Adipocyte (in vitro differentiated cells): ENCODE measurements at regions not wholly inside any gene's neighbourhood (a gene's known extent, or its start where the extent isn't known, plus 50 kb on each side); places are given as distances from the start of the nearest gene placed in this dataset.

ENCODE experiments used
- DNase-seq: peaks from one replicate; pipeline ENCODE4 v3.0.0-alpha.2; 2015; ENCODE audit warnings: low read depth
- H3K27me3 ChIP-seq: replicated peaks from 2 replicates; pipeline ENCODE4 v1.7.0; 2013; ENCODE audit warnings: mild to moderate bottlenecking, low read length, moderate library complexity; ENCODE audit not compliant: control insufficient read depth, insufficient read depth
- H3K36me3 ChIP-seq: 2 replicates; pipeline ENCODE4 v1.7.0; 2013; ENCODE audit warnings: low read length, mild to moderate bottlenecking, moderate library complexity; ENCODE audit not compliant: control insufficient read depth, insufficient read depth, severe bottlenecking
- H3K4me1 ChIP-seq: 2 replicates; pipeline ENCODE4 v1.7.0; 2013; ENCODE audit warnings: mild to moderate bottlenecking, low read length, moderate library complexity; ENCODE audit not compliant: control insufficient read depth, insufficient read depth
- H3K4me3 ChIP-seq: 2 replicates; pipeline ENCODE4 v1.7.0; 2013; ENCODE audit warnings: mild to moderate bottlenecking, low read length, moderate library complexity
- H3K9ac ChIP-seq: 2 replicates; pipeline ENCODE4 v1.7.0; 2013; ENCODE audit warnings: mild to moderate bottlenecking, low read length, moderate library complexity
- H3K9me3 ChIP-seq: 2 replicates; pipeline ENCODE4 v1.7.0; 2013; ENCODE audit warnings: mild to moderate bottlenecking, low read length, moderate library complexity; ENCODE audit not compliant: control insufficient read depth

DNA sequence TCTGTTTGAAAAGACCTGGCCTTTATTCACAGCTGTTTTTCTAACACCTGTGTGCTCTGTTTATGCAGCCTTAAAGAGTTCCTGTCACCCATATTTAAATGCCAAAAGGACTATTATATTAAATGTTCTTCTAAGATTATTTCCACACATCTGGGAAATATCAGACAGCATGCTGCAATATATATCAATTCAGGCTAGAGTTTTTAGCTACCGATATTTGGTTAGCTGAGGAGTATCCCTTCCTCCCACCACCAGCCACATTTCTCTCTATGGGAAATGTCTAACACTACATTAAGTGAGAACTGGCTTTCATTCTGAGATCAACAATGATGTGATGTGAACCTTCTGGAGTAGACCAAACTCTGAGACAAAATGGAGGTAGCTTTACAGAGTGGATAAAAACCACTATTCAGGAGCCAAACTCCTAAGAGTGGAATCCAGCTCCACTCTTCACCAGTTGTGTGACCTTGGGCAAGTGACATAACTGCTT lies 509.2 kb downstream of the ZNF608 start:
- Histone ChIP-seq H3K4me3 (no peak overlapping the region), H3K9me3 (peaks cover 9% of the 10 kb centered on the region), H3K36me3 (no peaks in the 10 kb centered on the region), H3K27me3 (no peaks in the 10 kb centered on the region), H3K9ac (no peak overlapping the region), H3K4me1 (no peaks in the 10 kb centered on the region)
- no peak for DNase-seq

- DNase-seq, result no peak
- no peaks in the 10 kb centered on the region for H3K36me3 ChIP-seq
- no peak overlapping the region for H3K9ac ChIP-seq
- no peaks in the 10 kb centered on the region for H3K4me1 ChIP-seq
- peaks cover 9% of the 10 kb centered on the region for H3K9me3 ChIP-seq
- no peaks in the 10 kb centered on the region for H3K27me3 ChIP-seq
- no peak overlapping the region for H3K4me3 ChIP-seq
Measured at GRCh38 chr5:124236361-124237205, 509.9 kb downstream of the ZNF608 start.

DNA sequence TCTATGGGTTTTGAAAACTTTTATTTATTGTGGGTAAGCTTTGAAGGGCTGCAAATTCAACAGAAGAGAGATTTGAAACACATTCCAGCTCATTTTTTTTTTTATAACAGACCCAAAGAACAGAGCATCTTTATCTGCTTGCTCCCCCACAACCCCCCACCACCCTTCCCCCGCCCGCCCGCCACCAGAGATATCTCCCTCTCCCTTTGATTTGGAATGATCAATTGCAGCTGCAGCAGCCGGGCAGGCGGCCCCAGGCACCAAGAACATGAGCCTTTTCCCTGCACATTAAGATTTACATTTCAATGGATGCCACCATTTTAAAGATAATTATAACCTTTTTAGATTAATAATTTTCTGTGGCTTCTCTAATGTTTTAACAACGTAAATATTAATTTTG lies 510.9 kb downstream of the ZNF608 start:
- H3K4me3 ChIP-seq, result no peak overlapping the region
- H3K9me3 ChIP-seq, result peaks cover 9% of the 10 kb centered on the region
- H3K9ac ChIP-seq, result no peak overlapping the region
- no peaks in the 10 kb centered on the region for H3K27me3 ChIP-seq
- H3K36me3 ChIP-seq, result no peaks in the 10 kb centered on the region
- H3K4me1 ChIP-seq, result no peaks in the 10 kb centered on the region
- DNase-seq, result no peak

- Histone ChIP-seq H3K27me3 (no peaks in the 10 kb centered on the region), H3K36me3 (no peaks in the 10 kb centered on the region), H3K9me3 (peaks cover 9% of the 10 kb centered on the region), H3K4me1 (no peaks in the 10 kb centered on the region), H3K9ac (no peak overlapping the region), H3K4me3 (no peak overlapping the region)
- no peak for DNase-seq
Measured at GRCh38 chr5:124234770-124235562, 511.5 kb downstream of the ZNF608 start.

DNA sequence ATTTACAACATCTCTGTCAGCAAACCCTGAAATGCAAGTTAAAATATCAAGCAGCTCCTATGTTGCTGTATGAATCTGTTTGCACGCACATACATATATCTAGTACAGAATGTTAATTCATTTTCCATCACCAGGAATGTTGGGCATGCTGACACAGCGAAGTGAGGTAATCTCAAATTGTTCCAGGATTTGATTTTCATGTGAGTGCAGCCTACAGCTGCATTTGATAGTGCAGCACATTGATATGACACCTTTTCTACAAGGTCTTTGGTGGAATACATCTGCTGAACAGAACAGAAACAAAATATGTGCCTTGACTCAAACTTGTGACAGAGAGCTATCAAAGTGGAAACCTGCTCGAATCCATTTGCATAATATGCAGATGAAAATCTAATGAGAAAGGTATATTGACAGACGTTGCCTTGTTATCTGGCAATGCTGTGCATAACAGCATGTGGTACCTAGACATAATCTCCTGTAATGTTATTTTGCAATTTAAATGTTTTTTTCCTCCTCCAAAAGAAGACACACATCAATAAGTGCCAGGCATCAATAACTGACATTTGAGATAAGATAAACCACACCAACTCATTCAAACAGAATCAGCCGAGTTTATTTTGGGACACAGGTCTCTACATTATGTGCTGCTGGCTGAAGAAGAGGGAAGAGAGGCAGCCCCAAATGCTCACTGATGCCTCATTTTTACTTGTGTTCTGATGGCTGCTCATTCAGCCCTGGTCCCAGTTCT lies 512.2 kb downstream of the ZNF608 start:
- peak; percentile 16 for DNase-seq
- Histone ChIP-seq H3K4me1 (no peaks in the 10 kb centered on the region), H3K4me3 (no peak overlapping the region), H3K9ac (no peak overlapping the region), H3K9me3 (peaks cover 2% of the 10 kb centered on the region), H3K36me3 (no peaks in the 10 kb centered on the region), H3K27me3 (no peaks in the 10 kb centered on the region)

DNA sequence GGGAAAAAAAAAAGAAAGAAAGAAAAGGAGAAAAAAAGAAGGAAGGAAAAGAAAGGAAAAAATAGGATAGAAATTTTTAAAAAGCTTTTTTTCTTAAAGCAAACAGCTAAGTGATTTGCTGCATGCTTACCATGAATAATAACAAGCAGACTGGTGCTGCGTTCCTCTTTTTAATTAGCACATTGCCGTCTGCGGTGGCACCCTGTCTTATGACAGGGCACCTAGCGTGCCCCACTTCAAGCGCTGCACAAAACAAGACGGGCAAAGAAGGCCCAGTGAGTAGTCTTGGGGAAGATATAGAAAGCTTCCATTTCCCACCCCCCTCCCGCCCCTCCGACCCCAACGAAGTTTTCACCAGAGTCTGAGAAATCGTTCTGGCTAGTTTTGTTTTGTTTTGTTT lies 513.9 kb downstream of the ZNF608 start:
- no peak overlapping the region for H3K4me3 ChIP-seq
- no peaks in the 10 kb centered on the region for H3K9me3 ChIP-seq
- H3K27me3 ChIP-seq, result no peaks in the 10 kb centered on the region
- no peak overlapping the region for H3K9ac ChIP-seq
- H3K36me3 ChIP-seq, result no peaks in the 10 kb centered on the region
- DNase-seq, result no peak
- H3K4me1 ChIP-seq, result no peaks in the 10 kb centered on the region

GRCh38 chr5:124231802-124232201 lies 514.6 kb downstream of the ZNF608 start:
- DNase-seq, result no peak
- no peaks in the 10 kb centered on the region for H3K9me3 ChIP-seq
- no peak overlapping the region for H3K4me3 ChIP-seq
- no peaks in the 10 kb centered on the region for H3K4me1 ChIP-seq
- no peaks in the 10 kb centered on the region for H3K36me3 ChIP-seq
- no peaks in the 10 kb centered on the region for H3K27me3 ChIP-seq
- H3K9ac ChIP-seq, result no peak overlapping the region

DNA sequence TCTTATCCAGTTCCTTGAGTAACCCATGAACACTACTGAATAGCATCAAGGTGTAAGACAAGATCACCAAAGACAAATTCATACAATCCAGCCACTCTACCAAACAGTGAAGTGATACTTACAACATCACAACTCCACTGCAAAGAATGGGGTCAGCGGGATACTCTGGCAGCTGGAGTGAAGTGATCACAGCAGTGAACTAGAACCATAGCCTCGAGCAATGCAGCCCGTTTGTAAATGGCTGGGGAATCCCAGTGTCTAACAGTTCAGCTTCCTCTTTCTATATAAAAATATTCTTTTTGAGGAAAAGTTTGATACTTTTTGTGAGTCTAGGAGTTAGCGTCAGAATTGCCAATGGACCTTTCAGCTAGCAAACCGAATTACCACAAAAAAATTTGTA lies 515.2 kb downstream of the ZNF608 start:
- Histone ChIP-seq H3K9me3 (no peaks in the 10 kb centered on the region), H3K27me3 (no peaks in the 10 kb centered on the region), H3K36me3 (no peaks in the 10 kb centered on the region), H3K4me1 (no peaks in the 10 kb centered on the region), H3K4me3 (no peak overlapping the region), H3K9ac (no peak overlapping the region)
- no peak for DNase-seq

- no peak for DNase-seq
- H3K4me3 ChIP-seq, result no peak overlapping the region
- no peaks in the 10 kb centered on the region for H3K27me3 ChIP-seq
- H3K9me3 ChIP-seq, result no peaks in the 10 kb centered on the region
- H3K36me3 ChIP-seq, result no peaks in the 10 kb centered on the region
- H3K9ac ChIP-seq, result no peak overlapping the region
- no peaks in the 10 kb centered on the region for H3K4me1 ChIP-seq
Measured at GRCh38 chr5:124230456-124230855, 516.0 kb downstream of the ZNF608 start.

DNA sequence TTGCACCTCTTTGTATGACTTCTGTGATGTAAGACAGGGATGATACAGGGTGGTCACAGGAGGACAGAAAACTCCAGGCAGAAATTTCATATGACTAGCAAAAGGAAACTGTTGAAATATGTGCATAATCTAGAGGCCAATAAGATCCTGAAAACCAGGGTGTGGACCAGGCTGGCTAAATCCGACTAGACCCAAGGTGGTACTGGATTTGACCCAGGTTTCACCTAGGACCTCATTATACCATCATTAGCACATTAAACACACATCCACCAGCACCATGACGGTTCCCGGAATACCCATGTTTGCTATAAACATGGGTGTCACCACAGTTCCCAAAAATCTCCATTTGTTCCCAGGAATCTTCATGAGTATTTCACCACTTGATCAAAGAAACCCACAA lies 517.1 kb downstream of the ZNF608 start:
- DNase-seq, result no peak
- Histone ChIP-seq H3K4me1 (no peaks in the 10 kb centered on the region), H3K4me3 (no peak overlapping the region), H3K9me3 (no peaks in the 10 kb centered on the region), H3K9ac (no peak overlapping the region), H3K36me3 (no peaks in the 10 kb centered on the region), H3K27me3 (no peaks in the 10 kb centered on the region)

GRCh38 chr5:124227914-124228313 lies 518.5 kb downstream of the ZNF608 start:
- H3K27me3 ChIP-seq, result no peaks in the 10 kb centered on the region
- no peak overlapping the region for H3K4me3 ChIP-seq
- no peak for DNase-seq
- no peak overlapping the region for H3K9ac ChIP-seq
- H3K36me3 ChIP-seq, result no peaks in the 10 kb centered on the region
- H3K9me3 ChIP-seq, result no peaks in the 10 kb centered on the region
- no peaks in the 10 kb centered on the region for H3K4me1 ChIP-seq
